Right cardiac atrium (tissue), 5 donors: ENCODE measurements at regions not wholly inside any gene's neighbourhood (a gene's known extent, or its start where the extent isn't known, plus 50 kb on each side); places are given as distances from the start of the nearest gene placed in this dataset.

Source experiments
- ATAC-seq, 2 donors: fragments of 200-7000 bp; cut with Tn5 transposase; one replicate each; pipeline versions ENCODE4 v1.8.0 to v1.9.1; 2020; ENCODE audit warnings: moderate library complexity in 2 of 2, mild to moderate bottlenecking in 1 of 2
- DNase-seq, 3 donors: peaks; one replicate each; pipeline ENCODE4 v3.0.0-alpha.2; 2020
- H3K27ac ChIP-seq: one replicate; pipeline ENCODE4 v1.5.1; 2013; ENCODE audit warnings: mild to moderate bottlenecking, low read length, control low read depth, moderate library complexity
- H3K27me3 ChIP-seq: one replicate; pipeline ENCODE4 v1.6.1; 2013; ENCODE audit not compliant: control insufficient read depth, insufficient read depth
- H3K4me1 ChIP-seq: one replicate; pipeline ENCODE4 v1.6.1; 2013; ENCODE audit warnings: low read length; ENCODE audit not compliant: control insufficient read depth, insufficient read depth
- H3K4me3 ChIP-seq: one replicate; pipeline ENCODE4 v1.5.1; 2013; ENCODE audit warnings: low read length, control low read depth
- H3K9me3 ChIP-seq: one replicate; pipeline ENCODE4 v1.6.1; 2013; ENCODE audit warnings: low read length; ENCODE audit not compliant: control insufficient read depth
- WGBS: extraction: QIAGEN DNeasy Blood & Tissue Kit; methylation state at CpG from one replicate; pipeline ENCODE4 v1.1.7; 2013; 5-methylcytosine and 5-hydroxymethylcytosine counted together
- intact Hi-C, 4 donors: fragments of 100-400 bp; cut with DNase I; formaldehyde crosslinking; loops; one replicate each; pipeline versions ENCODE4 v1.11.0 to v1.14.0; 2022 to 2023
- donor health status: healthy with polysubstance abuse.
- donor health status: DM: no; HTN: yes; CAD: no.
- donor health status: DM: no; HTN: no; CAD: no.
- donor health status: DM: no; HTN: yes; CAD: no; lungs with severe emphysema.
- donor health status: DM: yes; HTN: yes; CAD: no.

DNA sequence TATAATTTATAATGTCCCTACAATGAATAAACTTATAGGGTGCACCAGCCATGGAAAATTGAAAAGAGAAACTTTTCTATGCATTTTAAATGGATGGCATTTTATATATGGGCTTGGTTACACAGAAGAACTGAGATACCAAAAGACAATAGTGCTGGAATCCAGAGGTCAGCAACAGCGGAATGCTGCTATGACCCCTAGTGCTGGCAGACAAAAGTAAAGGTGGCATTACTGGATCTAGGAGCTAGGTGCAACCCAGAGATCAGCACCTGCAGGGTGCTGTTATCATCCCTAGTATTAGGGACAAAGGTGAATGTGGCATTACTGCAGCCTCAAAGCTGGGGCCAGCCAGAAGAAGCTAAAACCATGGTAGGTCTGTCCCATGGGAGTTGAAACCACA, 392.7 kb upstream of the ST6GAL2 start:
- Histone ChIP-seq H3K4me1 (peaks cover 5% of the 10 kb centered on the region), H3K27me3 (no peaks in the 10 kb centered on the region), H3K4me3 (no peak overlapping the region), H3K27ac (no peak overlapping the region), H3K9me3 (no peaks in the 10 kb centered on the region)
- DNase-seq (no peak), ATAC-seq (no peak)
- 84% methylated on average over 1 of the region's 1 CpG for WGBS
- intact Hi-C loops: no loop called here

DNA sequence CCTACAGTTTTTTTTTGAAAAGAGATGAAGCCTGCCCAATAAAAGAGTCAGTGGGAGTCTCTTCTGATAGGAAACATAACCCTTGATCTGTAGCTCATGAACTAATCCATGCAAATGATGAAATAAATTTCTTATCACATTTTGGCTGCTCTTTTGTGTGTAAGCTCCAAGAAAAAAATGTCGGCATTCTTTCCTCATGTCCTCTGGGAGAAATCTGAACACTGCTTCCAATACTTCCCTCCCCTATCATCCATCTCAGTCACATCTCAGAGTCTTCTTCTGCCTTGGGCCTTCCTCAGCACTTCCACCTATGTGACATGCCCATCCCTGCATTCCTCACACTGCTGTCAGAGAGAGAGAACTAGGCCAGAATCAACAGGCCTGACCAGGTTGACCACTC, 395.7 kb upstream of the ST6GAL2 start:
- WGBS: 52% methylated on average over 1 of the region's 1 CpG
- Histone ChIP-seq H3K4me1 (peaks cover 5% of the 10 kb centered on the region), H3K27me3 (no peaks in the 10 kb centered on the region), H3K9me3 (no peaks in the 10 kb centered on the region), H3K4me3 (no peak overlapping the region), H3K27ac (no peak overlapping the region)
- ATAC-seq (peak; percentile 68 to 79), DNase-seq (no peak)
- intact Hi-C loops: no loop called here

DNA sequence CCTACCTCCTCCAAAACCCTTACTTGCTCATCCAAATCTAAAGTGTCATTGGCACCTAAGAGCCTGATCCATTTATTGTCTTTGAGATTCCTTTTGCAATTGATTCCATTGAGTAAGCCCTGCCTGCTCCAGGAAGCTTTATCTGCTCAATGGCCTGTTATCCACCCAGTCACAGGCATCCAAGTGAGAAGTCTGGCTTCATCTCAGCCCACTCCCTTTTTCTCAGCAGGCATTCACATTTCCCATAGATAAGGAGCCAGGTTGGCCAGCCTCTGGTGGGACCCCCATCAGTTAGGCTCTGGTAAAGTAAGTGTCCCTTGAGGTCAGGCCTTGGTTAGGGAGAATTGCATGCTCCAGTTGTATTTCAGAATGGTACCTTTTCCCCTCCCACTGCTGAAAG, 396.2 kb upstream of the ST6GAL2 start:
- Histone ChIP-seq H3K27me3 (no peaks in the 10 kb centered on the region), H3K4me1 (peaks cover 5% of the 10 kb centered on the region), H3K9me3 (no peaks in the 10 kb centered on the region), H3K4me3 (no peak overlapping the region), H3K27ac (no peak overlapping the region)
- intact Hi-C loops: no loop called here
- DNase-seq (peak in 2 of 3 donors; percentile 13 to 65), ATAC-seq (peak; percentile 61 to 73)

DNA sequence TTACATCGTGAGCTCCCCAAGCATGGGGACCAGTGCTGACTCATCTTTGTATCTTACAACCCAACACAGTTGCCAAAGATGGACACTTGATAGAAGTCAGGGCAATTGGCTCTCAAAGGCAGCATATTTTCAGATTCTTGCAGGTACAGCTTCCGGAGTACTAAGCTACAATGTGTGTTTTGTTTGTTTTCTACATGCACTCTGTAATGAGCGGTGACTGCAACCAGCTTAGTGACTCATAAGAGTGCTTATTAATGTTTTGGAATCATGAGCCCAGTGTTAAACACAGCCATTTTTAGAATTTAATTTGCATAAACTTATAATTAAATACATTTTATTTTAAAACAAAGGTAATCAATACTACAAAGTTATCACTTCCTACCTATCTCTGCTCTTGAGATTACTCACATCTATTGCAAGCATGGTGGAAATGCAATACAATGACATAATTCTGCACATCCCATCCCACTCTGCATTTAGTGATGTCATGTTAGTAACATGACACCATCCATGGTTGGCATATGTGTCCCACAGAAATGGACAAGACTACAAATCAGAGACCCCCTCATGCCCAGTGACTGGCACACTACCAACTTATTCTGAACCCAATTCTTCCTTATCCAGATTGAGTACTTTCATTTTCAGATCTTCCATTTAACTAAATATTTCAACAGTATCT, 399.8 kb upstream of the ST6GAL2 start:
- no peak for ATAC-seq
- Histone ChIP-seq H3K4me3 (no peak overlapping the region), H3K27ac (no peak overlapping the region), H3K27me3 (no peaks in the 10 kb centered on the region), H3K9me3 (no peaks in the 10 kb centered on the region), H3K4me1 (peaks cover 2% of the 10 kb centered on the region)
- intact Hi-C loops: no loop called here
- whole genome bisulfite sequencing: 93% methylated on average over 3 of the region's 3 CpGs
- no peak for DNase-seq

DNA sequence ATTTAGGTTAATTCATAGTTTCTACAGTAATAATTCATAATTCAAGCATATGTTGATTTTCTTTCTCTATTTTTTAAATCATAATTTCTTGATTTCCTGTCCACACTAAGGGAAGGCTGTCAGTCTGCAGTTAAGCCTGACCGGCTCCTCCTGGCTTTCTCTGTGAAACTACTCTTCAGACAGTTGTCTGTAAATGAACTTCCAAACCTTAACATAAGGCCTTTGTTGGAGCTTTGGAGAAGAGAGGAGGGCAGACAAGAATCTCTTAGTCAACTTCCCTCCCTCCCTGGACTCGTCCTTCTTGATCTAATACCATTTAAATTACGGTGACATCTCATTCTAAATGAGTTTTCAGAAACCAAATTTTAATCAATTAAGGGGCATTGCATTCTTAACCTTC, 404.1 kb upstream of the ST6GAL2 start:
- no peak for ATAC-seq
- Histone ChIP-seq H3K9me3 (no peaks in the 10 kb centered on the region), H3K27ac (no peak overlapping the region), H3K27me3 (no peaks in the 10 kb centered on the region), H3K4me3 (no peak overlapping the region), H3K4me1 (no peaks in the 10 kb centered on the region)
- DNase-seq: no peak
- WGBS: 78% methylated on average over 3 of the region's 3 CpGs
- intact Hi-C loops: no loop called here

DNA sequence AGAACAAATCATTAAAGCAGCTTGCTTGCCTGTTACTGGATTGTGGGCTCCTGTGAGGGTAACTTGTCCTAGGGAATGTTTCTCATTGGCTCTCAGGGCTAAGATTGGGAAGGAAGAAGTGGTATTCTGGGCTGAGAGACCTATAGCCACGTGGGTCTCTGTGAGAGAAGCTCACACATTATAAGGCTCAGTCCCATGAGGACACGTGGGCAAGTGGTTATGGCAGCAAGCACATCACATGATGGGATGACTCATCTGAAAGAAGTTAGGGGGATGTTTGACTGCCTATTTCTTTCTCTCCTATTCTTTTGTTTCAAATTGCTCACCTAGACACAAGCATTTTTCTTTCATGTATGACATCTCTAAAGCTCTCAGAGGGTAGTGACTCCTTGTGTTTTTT, 418.0 kb upstream of the ST6GAL2 start:
- Histone ChIP-seq H3K4me3 (no peak overlapping the region), H3K9me3 (no peaks in the 10 kb centered on the region), H3K4me1 (peaks cover 2% of the 10 kb centered on the region), H3K27ac (no peak overlapping the region), H3K27me3 (no peaks in the 10 kb centered on the region)
- ATAC-seq: no peak
- intact Hi-C loops: no loop called here
- WGBS: 38% methylated on average over 2 of the region's 2 CpGs
- DNase-seq: no peak

DNA sequence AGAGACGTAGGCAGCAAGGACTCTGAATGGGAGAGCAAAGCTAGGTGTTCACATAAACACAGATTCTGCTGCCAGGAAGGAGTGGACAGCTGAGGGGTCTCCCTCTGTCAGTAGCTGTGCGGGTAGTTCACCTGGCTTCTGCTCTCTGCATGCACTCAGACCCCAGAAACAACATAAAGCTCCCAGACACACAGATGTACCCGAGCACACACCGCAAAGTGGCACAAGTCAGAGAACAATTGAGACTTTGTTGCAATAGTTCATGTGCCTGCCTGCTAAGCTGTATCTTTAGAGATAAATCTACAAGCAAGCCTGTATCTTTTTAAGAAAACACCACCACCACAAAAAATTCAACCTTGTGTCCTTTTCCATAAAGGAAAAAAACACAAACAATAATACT, 420.0 kb upstream of the ST6GAL2 start:
- 48% methylated on average over 4 of the region's 4 CpGs for WGBS
- ATAC-seq (no peak), DNase-seq (peak in 1 of 3 donors; percentile 11)
- peaks cover 2% of the 10 kb centered on the region for H3K4me1 ChIP-seq
- no peak overlapping the region for H3K4me3 ChIP-seq
- no peaks in the 10 kb centered on the region for H3K27me3 ChIP-seq
- no peaks in the 10 kb centered on the region for H3K9me3 ChIP-seq
- H3K27ac ChIP-seq: no peak overlapping the region
- intact Hi-C loops: no loop called here

DNA sequence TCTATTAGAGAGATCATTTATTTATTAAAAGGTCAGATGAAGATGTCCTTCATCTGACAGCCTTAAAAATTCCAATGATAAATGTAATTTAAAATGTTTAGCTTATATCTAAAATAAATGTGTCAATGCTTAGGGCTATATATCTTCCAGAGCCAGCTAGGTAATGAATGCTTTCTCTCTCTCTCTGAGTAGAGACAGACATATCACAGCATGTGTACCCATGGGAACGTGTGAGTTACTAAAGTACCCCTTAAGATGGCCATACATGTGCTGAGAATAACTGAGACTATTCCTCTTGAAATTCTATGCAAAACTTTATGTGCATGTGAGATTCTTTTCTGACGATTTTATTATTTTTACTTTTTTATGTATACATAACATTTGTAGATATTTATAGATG, 420.9 kb upstream of the ST6GAL2 start:
- Histone ChIP-seq H3K27me3 (no peaks in the 10 kb centered on the region), H3K9me3 (no peaks in the 10 kb centered on the region), H3K27ac (no peak overlapping the region), H3K4me1 (peaks cover 2% of the 10 kb centered on the region), H3K4me3 (no peak overlapping the region)
- no peak for DNase-seq
- no peak for ATAC-seq
- WGBS: 74% methylated on average over 2 of the region's 2 CpGs
- intact Hi-C loops: no loop called here

DNA sequence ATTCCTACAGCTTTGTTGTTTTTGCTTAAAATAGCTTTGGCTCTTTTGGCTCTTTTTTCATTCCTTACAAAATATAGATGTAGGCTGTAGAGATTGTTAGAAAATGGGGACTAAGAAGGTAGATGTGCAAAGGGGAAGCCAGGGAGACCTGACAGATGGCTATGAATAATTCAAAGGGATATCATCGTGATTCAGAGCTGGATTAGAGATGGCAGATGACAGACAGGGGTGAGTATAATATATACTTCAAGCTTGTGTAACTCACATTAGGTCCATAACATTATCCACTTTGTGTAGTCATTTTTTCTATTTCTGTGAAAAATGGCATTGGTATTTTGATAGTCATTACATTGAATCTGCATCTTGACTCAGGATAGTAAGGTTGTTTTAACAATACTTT, 422.9 kb upstream of the ST6GAL2 start:
- H3K9me3 ChIP-seq: no peaks in the 10 kb centered on the region
- ATAC-seq: no peak
- 78% methylated on average over 1 of the region's 1 CpG for WGBS
- no peaks in the 10 kb centered on the region for H3K27me3 ChIP-seq
- intact Hi-C loops: no loop called here
- H3K4me3 ChIP-seq: no peak overlapping the region
- H3K27ac ChIP-seq: no peak overlapping the region
- DNase-seq: no peak
- peaks cover 2% of the 10 kb centered on the region for H3K4me1 ChIP-seq

DNA sequence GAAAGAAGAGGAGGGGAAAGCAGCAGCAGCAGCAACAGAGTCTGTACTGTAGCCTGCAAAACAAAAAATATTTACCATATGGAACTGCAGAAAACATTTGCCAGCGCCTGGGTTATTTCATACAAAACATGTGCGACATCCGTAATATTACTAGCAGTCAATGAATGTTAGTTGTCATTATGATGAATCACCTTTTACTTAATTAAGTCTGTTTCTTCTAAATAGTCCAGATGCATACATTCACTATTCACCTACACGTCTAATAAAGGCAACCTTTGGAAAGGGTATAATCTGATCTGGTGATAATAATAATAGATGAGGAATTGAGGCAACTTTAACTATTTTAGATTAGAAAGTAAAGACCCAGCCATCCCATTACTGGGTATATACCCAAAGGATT, 426.3 kb upstream of the ST6GAL2 start:
- intact Hi-C loops: no loop called here
- 90% methylated on average over 4 of the region's 4 CpGs for WGBS
- Histone ChIP-seq H3K27me3 (no peaks in the 10 kb centered on the region), H3K4me3 (no peak overlapping the region), H3K27ac (no peak overlapping the region), H3K4me1 (no peaks in the 10 kb centered on the region), H3K9me3 (no peaks in the 10 kb centered on the region)
- no peak for DNase-seq
- ATAC-seq: no peak

DNA sequence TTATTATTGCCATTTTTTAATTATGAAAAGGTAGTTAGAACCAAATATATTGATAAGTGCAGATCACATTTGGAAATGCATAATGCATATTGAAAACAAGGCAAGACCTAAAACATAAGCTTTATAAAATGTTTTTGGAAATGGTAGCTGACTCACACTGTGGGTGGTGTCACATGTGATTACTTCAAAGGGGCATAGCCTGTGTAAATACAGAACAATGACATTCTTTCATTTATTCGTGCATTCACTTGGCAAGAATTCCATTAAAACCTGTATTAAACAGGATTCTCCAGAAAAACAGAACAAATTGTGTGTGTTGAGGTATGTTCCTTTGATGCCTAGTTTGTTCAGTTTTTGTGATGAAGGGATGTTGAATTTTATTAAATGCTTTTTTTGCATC, 427.3 kb upstream of the ST6GAL2 start:
- H3K27me3 ChIP-seq: no peaks in the 10 kb centered on the region
- H3K4me3 ChIP-seq: no peak overlapping the region
- ATAC-seq: no peak
- DNase-seq: no peak
- no peaks in the 10 kb centered on the region for H3K4me1 ChIP-seq
- intact Hi-C loops: no loop called here
- H3K27ac ChIP-seq: no peak overlapping the region
- WGBS: 65% methylated on average over 1 of the region's 1 CpG
- no peaks in the 10 kb centered on the region for H3K9me3 ChIP-seq

DNA sequence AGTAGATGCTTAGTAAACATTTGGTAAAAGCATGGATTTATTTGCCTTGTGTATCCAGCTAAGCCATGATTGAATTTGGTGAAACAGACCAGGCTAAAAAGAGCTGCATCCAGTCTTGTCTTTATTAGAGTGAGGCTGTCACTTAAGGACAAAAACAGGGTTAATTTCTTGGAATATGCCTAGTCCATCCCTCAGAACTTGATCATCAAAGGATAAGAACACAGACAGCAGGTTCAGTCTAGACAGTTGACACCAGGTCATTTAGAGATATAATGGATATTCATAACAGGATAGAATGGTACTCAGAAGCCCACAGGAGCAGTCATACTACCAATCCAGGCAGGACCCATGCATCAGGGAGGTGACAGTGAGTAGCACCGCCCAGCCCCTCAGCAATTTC, 434.9 kb upstream of the ST6GAL2 start:
- H3K27ac ChIP-seq: no peak overlapping the region
- 92% methylated on average over 1 of the region's 1 CpG for WGBS
- H3K9me3 ChIP-seq: no peaks in the 10 kb centered on the region
- ATAC-seq (no peak), DNase-seq (no peak)
- no peaks in the 10 kb centered on the region for H3K27me3 ChIP-seq
- peaks cover 10% of the 10 kb centered on the region for H3K4me1 ChIP-seq
- no peak overlapping the region for H3K4me3 ChIP-seq
- intact Hi-C loops: no loop called here
